ENCODE measurements at regions not wholly inside any gene's neighbourhood (a gene's known extent, or its start where the extent isn't known, plus 50 kb on each side); places are given as distances from the start of the nearest gene placed in this dataset.
"Not testable (repeated sequence)": the region's sequence is repeated elsewhere in the genome, so short reads cannot be mapped to it uniquely, and the experiment has no call there.

GRCh38 chr10:52571516-52572182 lies 200.9 kb downstream of the MBL2 start:
- no peak for DNase-seq (ENCODE audit: low spot score)
- ChIA-PET POLR2A (ENCODE audit: low non-redundant PET) (no interaction called here), CTCF (interaction anchor here (0.6 to 0.8 kb wide), 4 partner anchors 10 to 1797 kb away, joined by 3 to 5 read pairs (median 3); no protein-coding TSS in a partner anchor)
- no peak overlapping the region for H3K27ac ChIP-seq
- no peak for TF ChIP-seq CTCF (conservative IDR thresholded peaks at IDR 0.05; ENCODE audit: low read depth)

- POLR2A ChIA-PET (ENCODE audit: low non-redundant PET): no interaction called here
- TF ChIP-seq CTCF (conservative IDR thresholded peaks at IDR 0.05; ENCODE audit: low read depth): no peak
- CTCF ChIA-PET: no interaction called here
- no peak overlapping the region for H3K27ac ChIP-seq
- peak; percentile 5 for DNase-seq (ENCODE audit: low spot score)
Observed at GRCh38 chr10:52573347-52573746, 199.2 kb downstream of the MBL2 start.

- H3K27ac ChIP-seq: no peak overlapping the region
- DNase-seq (ENCODE audit: low spot score): no peak
- TF ChIP-seq CTCF (conservative IDR thresholded peaks at IDR 0.05; ENCODE audit: low read depth): no peak
- CTCF ChIA-PET: interaction anchor here (0.6 kb wide), 1 partner anchor 73 kb away, joined by 3 read pairs; no protein-coding TSS in a partner anchor
- POLR2A ChIA-PET (ENCODE audit: low non-redundant PET): no interaction called here
Observed at GRCh38 chr10:52574697-52575096, 197.9 kb downstream of the MBL2 start.

GRCh38 chr10:52577047-52577446 lies 195.5 kb downstream of the MBL2 start:
- no peak for DNase-seq (ENCODE audit: low spot score)
- H3K27ac ChIP-seq: no peak overlapping the region
- ChIA-PET CTCF (interaction anchor here (0.7 to 0.8 kb wide), 2 partner anchors 10 to 279 kb away, joined by 3 to 5 read pairs; no protein-coding TSS in a partner anchor), POLR2A (ENCODE audit: low non-redundant PET) (no interaction called here)
- TF ChIP-seq CTCF (conservative IDR thresholded peaks at IDR 0.05; ENCODE audit: low read depth): no peak

- POLR2A ChIA-PET (ENCODE audit: low non-redundant PET): no interaction called here
- CTCF ChIA-PET: interaction anchor here (0.6 kb wide), 2 partner anchors 87 to 274 kb away, joined by 3 read pairs; no protein-coding TSS in a partner anchor
Observed at GRCh38 chr10:52578871-52579405, 193.6 kb downstream of the MBL2 start.

GRCh38 chr10:52581636-52582035 lies 190.9 kb downstream of the MBL2 start:
- H3K27ac ChIP-seq; POLR2A ChIA-PET (ENCODE audit: low non-redundant PET); DNase-seq (ENCODE audit: low spot score): not testable (repeated sequence)
- CTCF ChIA-PET: interaction anchor here (0.9 kb wide), 1 partner anchor 13 kb away, joined by 4 read pairs; no protein-coding TSS in a partner anchor

More at GRCh38 chr10:52578871-52579405, 193.6 kb downstream of the MBL2 start:
- DNase-seq (ENCODE audit: low spot score): no peak
- H3K27ac ChIP-seq: no peak overlapping the region
- TF ChIP-seq CTCF (conservative IDR thresholded peaks at IDR 0.05; ENCODE audit: low read depth): no peak

GRCh38 chr10:52583336-52583735 lies 189.2 kb downstream of the MBL2 start:
- H3K27ac ChIP-seq: no peak overlapping the region
- no peak for TF ChIP-seq CTCF (conservative IDR thresholded peaks at IDR 0.05; ENCODE audit: low read depth)
- DNase-seq (ENCODE audit: low spot score): no peak
- POLR2A ChIA-PET (ENCODE audit: low non-redundant PET): no interaction called here
- CTCF ChIA-PET: interaction anchor here (0.9 kb wide), 1 partner anchor 269 kb away, joined by 3 read pairs; the partner anchor contains the start of gene DKK1
